Smooth muscle cell (in vitro differentiated cells): ENCODE measurements at regions not wholly inside any gene's neighbourhood (a gene's known extent, or its start where the extent isn't known, plus 50 kb on each side); places are given as distances from the start of the nearest gene placed in this dataset.

Experiments
- DNase-seq: peaks from one replicate; lab custom pipeline; 2025; ENCODE audit not compliant: unreplicated experiment; lab: John Stamatoyannopoulos, UW
- H2AFZ ChIP-seq: fragments of 200-600 bp; sonication (generic); 2 replicates; pipeline ENCODE4 v1.6.0; 2016; ENCODE audit warnings: antibody characterized with exemption, low read depth, mild to moderate bottlenecking
- H3F3A ChIP-seq: fragments of 200-600 bp; sonication (generic); 2 replicates; pipeline ENCODE4 v1.6.0; 2017; ENCODE audit warnings: antibody characterized with exemption, low read depth
- H3K27ac ChIP-seq: fragments of 200-600 bp; sonication (generic); 2 replicates; pipeline ENCODE4 v1.5.1; 2016; ENCODE audit warnings: low read depth, mild to moderate bottlenecking
- H3K27me3 ChIP-seq: fragments of 200-600 bp; sonication (generic); 2 replicates; pipeline ENCODE4 v1.6.1; 2016; ENCODE audit warnings: low read depth, mild to moderate bottlenecking
- H3K36me3 ChIP-seq: fragments of 200-600 bp; sonication (generic); 2 replicates; pipeline ENCODE4 v1.5.1; 2016; ENCODE audit warnings: low read depth
- H3K4me1 ChIP-seq: fragments of 200-600 bp; sonication (generic); 2 replicates; pipeline ENCODE4 v1.5.1; 2016; ENCODE audit warnings: low read depth
- H3K4me2 ChIP-seq: fragments of 200-600 bp; sonication (generic); 2 replicates; pipeline ENCODE4 v1.6.0; 2016; ENCODE audit warnings: mild to moderate bottlenecking
- H3K4me3 ChIP-seq: fragments of 200-600 bp; sonication (generic); 2 replicates; pipeline ENCODE4 v1.5.1; 2016; ENCODE audit warnings: mild to moderate bottlenecking
- H3K79me2 ChIP-seq: fragments of 200-600 bp; sonication (generic); 2 replicates; pipeline ENCODE4 v1.6.0; 2016; ENCODE audit warnings: low read depth, mild to moderate bottlenecking
- H3K9ac ChIP-seq: fragments of 200-600 bp; sonication (generic); 2 replicates; pipeline ENCODE4 v1.6.0; 2016; ENCODE audit warnings: low read depth
- H3K9me3 ChIP-seq: fragments of 200-600 bp; sonication (generic); replicated peaks from 2 replicates; pipeline ENCODE4 v1.5.1; 2016; ENCODE audit warnings: low read depth
- H4K20me1 ChIP-seq: fragments of 200-600 bp; sonication (generic); 2 replicates; pipeline ENCODE4 v1.6.0; 2016; ENCODE audit warnings: low read depth
- WGBS: methylation state at CpG from one replicate; pipeline ENCODE4 v1.1.7; 2016; ENCODE audit warnings: low lambda C conversion rate; 5-methylcytosine and 5-hydroxymethylcytosine counted together
- TF ChIP-seq, protein P1 (sequence below): fragments of 200-600 bp; sonication (generic); IDR thresholded peaks from 2 replicates; pipeline ENCODE4 v1.5.1; 2017; ENCODE audit warnings: borderline replicate concordance, mild to moderate bottlenecking, antibody characterized with exemption; ENCODE audit not compliant: insufficient read depth, poor library complexity, severe bottlenecking

DNA sequence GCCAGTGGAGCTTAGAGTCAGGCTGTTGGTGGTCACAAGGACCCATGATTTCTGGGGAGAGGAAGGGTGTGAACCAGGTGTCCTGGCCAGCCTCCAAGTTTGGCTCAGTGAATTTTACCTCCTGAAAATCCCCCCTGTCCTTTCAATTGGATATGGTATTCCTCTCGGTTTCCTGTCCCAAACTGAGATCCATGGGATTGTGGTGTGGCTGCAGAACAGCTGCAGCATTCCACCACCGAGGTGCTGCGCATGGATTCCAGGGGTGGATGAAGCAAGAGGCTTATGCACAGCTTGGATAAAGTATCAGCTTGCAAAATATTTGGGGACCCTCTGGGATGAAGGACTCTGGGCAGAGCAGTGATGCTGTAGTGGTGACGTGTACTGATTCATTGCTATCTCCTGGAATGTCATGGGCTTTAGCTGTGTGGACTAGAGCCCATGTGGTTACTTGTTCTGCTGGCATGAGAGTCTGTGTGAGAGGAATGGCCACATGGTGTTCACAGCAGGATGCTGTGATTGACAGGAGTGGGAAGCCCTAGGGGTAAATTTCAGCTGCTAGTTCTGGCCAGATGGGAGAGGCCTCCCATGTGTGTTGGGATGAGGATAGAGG is 148.7 kb upstream of the SPAG17 start:
- H3K27ac ChIP-seq = no peak overlapping the region
- H3K4me2 ChIP-seq = no peak overlapping the region
- TF ChIP-seq, protein P1, sequence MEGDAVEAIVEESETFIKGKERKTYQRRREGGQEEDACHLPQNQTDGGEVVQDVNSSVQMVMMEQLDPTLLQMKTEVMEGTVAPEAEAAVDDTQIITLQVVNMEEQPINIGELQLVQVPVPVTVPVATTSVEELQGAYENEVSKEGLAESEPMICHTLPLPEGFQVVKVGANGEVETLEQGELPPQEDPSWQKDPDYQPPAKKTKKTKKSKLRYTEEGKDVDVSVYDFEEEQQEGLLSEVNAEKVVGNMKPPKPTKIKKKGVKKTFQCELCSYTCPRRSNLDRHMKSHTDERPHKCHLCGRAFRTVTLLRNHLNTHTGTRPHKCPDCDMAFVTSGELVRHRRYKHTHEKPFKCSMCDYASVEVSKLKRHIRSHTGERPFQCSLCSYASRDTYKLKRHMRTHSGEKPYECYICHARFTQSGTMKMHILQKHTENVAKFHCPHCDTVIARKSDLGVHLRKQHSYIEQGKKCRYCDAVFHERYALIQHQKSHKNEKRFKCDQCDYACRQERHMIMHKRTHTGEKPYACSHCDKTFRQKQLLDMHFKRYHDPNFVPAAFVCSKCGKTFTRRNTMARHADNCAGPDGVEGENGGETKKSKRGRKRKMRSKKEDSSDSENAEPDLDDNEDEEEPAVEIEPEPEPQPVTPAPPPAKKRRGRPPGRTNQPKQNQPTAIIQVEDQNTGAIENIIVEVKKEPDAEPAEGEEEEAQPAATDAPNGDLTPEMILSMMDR = no peak
- H3K4me1 ChIP-seq = no peaks in the 10 kb centered on the region
- H3K9me3 ChIP-seq = no peaks in the 10 kb centered on the region
- WGBS = 86% methylated on average over 4 of the region's 4 CpGs
- H3K79me2 ChIP-seq = no peaks in the 10 kb centered on the region
- H3K4me3 ChIP-seq = no peak overlapping the region
- no peak overlapping the region for H3K9ac ChIP-seq
- no peaks in the 10 kb centered on the region for H3K27me3 ChIP-seq
- no peaks in the 10 kb centered on the region for H3K36me3 ChIP-seq
- H4K20me1 ChIP-seq = no peaks in the 10 kb centered on the region
- no peak overlapping the region for H2AFZ ChIP-seq
- no peak for DNase-seq
- no peaks in the 10 kb centered on the region for H3F3A ChIP-seq

DNA sequence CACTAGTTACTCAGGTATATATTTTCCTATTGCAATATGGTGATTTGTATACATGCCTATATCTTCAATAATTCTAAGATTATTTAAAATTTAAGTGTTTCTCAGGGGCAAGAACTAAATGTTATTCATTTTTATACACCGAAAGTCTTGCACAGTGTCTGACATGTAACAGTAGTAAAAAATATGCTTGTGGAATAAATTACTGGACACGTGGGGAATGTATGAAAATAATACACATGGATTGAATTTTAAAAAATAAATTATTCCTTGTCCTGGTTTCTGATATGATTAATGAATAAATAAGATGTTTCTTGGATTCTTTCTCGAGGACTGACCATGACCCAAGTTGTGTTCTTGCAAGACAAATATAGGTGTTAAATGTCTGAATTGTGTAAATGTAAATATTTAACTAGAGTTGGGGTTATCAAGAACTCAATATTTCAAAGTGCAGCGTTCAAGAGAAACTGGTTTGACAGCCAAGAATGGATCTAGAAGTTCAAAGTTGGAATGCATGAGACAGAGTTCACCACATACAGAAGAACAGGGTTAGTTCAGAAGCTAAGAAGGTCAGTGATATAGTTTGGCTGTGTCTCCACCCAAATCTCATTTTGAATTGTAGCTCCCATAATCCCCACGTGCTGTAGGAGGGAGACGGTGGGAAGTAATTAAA is 142.1 kb upstream of the SPAG17 start:
- Histone ChIP-seq H3K4me3 (no peak overlapping the region), H2AFZ (no peak overlapping the region), H3K79me2 (no peaks in the 10 kb centered on the region), H3K36me3 (no peaks in the 10 kb centered on the region), H3F3A (no peaks in the 10 kb centered on the region), H3K9ac (no peak overlapping the region), H4K20me1 (no peaks in the 10 kb centered on the region), H3K27ac (no peak overlapping the region), H3K27me3 (peaks cover 9% of the 10 kb centered on the region), H3K4me1 (no peaks in the 10 kb centered on the region), H3K9me3 (no peaks in the 10 kb centered on the region), H3K4me2 (no peak overlapping the region)
- WGBS = 82% methylated on average over 6 of the region's 6 CpGs
- TF ChIP-seq, protein P1 = no peak
- DNase-seq = no peak

DNA sequence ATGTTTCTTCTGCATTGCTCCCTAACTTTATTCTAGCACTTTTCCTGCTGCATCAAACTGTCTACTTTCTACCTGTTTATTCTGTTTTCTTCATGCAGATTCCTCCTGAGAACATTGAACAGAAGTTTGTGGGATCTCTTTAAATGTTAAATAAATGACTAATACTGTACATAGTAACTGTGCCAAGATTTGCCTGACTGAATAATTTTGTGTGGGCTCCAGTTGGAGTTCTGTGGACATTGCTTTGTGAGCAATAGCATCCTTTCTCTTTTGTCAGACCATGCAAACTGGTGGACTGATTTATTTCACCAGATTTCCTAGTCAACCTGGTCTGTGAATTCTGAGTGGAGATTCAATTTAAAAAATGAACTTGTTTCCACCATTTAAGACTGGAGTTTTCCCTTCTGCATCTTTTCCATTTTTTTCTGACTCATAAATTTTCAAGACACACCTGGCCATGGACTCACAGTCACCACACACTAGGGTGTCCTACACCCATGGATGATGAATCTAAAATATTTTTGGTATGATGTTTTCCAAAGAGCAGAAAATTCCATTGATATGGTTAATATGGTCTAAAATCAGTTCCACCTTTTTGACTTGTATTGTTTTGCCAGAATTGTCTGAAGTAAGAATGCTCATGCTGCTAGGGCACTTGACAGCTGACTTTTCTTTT is 140.7 kb upstream of the SPAG17 start:
- Histone ChIP-seq H2AFZ (no peak overlapping the region), H3K9me3 (no peaks in the 10 kb centered on the region), H3K4me1 (no peaks in the 10 kb centered on the region), H3K4me3 (no peak overlapping the region), H3K27me3 (peaks cover 9% of the 10 kb centered on the region), H3K79me2 (no peaks in the 10 kb centered on the region), H3K4me2 (no peak overlapping the region), H3K36me3 (no peaks in the 10 kb centered on the region), H3K27ac (no peak overlapping the region), H3K9ac (no peak overlapping the region), H4K20me1 (no peaks in the 10 kb centered on the region), H3F3A (no peaks in the 10 kb centered on the region)
- no peak for DNase-seq
- TF ChIP-seq, protein P1 = no peak

DNA sequence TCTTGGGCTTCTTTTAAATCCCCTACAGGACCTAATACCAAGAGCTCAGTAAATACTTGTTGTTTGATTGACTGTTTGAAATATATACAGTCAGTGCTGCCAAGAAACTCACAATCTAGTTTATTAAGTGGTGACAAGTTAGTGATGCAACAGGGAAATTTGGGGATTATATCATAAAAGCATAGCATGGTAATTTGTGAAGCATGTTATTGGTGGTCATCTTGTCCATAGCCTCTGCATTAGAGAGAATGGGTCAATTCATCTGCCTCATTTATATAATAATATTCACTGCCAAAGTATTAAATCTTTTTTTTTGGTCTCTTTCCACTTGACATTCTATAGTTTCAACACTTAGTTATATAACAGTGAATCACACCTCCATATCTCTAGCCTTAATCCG is 138.2 kb upstream of the SPAG17 start:
- no peak for DNase-seq
- Histone ChIP-seq H3K36me3 (no peaks in the 10 kb centered on the region), H3K4me1 (no peaks in the 10 kb centered on the region), H3K9ac (no peak overlapping the region), H3K4me3 (no peak overlapping the region), H3K79me2 (no peaks in the 10 kb centered on the region), H3K27ac (no peak overlapping the region), H2AFZ (no peak overlapping the region), H3K27me3 (peaks cover 9% of the 10 kb centered on the region), H3K9me3 (no peaks in the 10 kb centered on the region), H3K4me2 (no peak overlapping the region), H4K20me1 (no peaks in the 10 kb centered on the region), H3F3A (no peaks in the 10 kb centered on the region)
- TF ChIP-seq, protein P1 = no peak
- 0% methylated on average over 1 of the region's 1 CpG for WGBS
